GM12865 (cell line): ENCODE measurements at regions not wholly inside any gene's neighbourhood (a gene's known extent, or its start where the extent isn't known, plus 50 kb on each side); places are given as distances from the start of the nearest gene placed in this dataset.

Source experiments
- DNase-seq: peaks from one replicate; pipeline ENCODE4 v3.0.0; 2010; ENCODE audit warnings: low read depth
- H3K4me3 ChIP-seq: 2 replicates; pipeline ENCODE4 v1.5.1; 2011; ENCODE audit warnings: mild to moderate bottlenecking, low read depth, low read length, control low read depth
- CTCF ChIP-seq: IDR thresholded peaks from 2 replicates; pipeline ENCODE4 v1.5.1; 2011; ENCODE audit warnings: low read length, control low read depth, low read depth, inconsistent platforms; ENCODE audit not compliant: insufficient read depth; ENCODE audit errors: missing control alignments

- no peak for TF ChIP-seq CTCF
- no peak overlapping the region for H3K4me3 ChIP-seq
- DNase-seq, result no peak
Observed at GRCh38 chr12:126891789-126892188, 1375.2 kb upstream of the TMEM132C start.

GRCh38 chr12:126895951-126896913 lies 1370.7 kb upstream of the TMEM132C start:
- no peak for DNase-seq
- TF ChIP-seq CTCF, result no peak
- no peak overlapping the region for H3K4me3 ChIP-seq

GRCh38 chr12:126897102-126897501 lies 1369.9 kb upstream of the TMEM132C start:
- DNase-seq, result no peak
- no peak overlapping the region for H3K4me3 ChIP-seq
- TF ChIP-seq CTCF, result no peak

GRCh38 chr12:126897778-126898177 lies 1369.2 kb upstream of the TMEM132C start:
- H3K4me3 ChIP-seq, result no peak overlapping the region
- no peak for TF ChIP-seq CTCF
- no peak for DNase-seq

- TF ChIP-seq CTCF, result no peak
- H3K4me3 ChIP-seq, result no peak overlapping the region
- DNase-seq, result no peak
Observed at GRCh38 chr12:126898562-126898961, 1368.4 kb upstream of the TMEM132C start.

- H3K4me3 ChIP-seq, result no peak overlapping the region
- DNase-seq, result no peak
- TF ChIP-seq CTCF, result no peak
Observed at GRCh38 chr12:126899926-126900792, 1366.8 kb upstream of the TMEM132C start.
